ENCODE measurements at regions not wholly inside any gene's neighbourhood (a gene's known extent, or its start where the extent isn't known, plus 50 kb on each side); places are given as distances from the start of the nearest gene placed in this dataset.

DNA sequence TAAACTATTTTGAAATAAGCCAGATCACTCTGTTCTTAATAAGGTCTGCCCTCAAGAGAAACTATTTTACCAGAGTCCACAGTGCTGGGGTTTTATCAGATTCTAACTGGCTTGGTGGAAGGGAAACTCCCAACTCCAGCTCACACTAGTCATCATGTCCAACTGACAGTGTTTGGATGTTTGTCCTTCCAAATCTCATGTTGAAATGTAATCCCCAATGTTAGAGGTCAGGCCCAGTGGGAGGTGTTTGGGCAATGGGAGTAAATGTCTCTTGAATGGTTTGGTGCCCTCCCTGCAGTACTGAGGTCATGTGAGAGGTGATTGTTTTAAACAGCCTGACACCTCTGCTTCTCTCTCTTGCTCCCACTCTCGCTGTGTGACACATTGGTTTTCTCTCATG lies 1301.0 kb upstream of the CDH8 start:
- TF ChIP-seq, protein P1, sequence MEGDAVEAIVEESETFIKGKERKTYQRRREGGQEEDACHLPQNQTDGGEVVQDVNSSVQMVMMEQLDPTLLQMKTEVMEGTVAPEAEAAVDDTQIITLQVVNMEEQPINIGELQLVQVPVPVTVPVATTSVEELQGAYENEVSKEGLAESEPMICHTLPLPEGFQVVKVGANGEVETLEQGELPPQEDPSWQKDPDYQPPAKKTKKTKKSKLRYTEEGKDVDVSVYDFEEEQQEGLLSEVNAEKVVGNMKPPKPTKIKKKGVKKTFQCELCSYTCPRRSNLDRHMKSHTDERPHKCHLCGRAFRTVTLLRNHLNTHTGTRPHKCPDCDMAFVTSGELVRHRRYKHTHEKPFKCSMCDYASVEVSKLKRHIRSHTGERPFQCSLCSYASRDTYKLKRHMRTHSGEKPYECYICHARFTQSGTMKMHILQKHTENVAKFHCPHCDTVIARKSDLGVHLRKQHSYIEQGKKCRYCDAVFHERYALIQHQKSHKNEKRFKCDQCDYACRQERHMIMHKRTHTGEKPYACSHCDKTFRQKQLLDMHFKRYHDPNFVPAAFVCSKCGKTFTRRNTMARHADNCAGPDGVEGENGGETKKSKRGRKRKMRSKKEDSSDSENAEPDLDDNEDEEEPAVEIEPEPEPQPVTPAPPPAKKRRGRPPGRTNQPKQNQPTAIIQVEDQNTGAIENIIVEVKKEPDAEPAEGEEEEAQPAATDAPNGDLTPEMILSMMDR (IDR thresholded peaks at IDR 0.05; ENCODE audit: insufficient read depth, low read length), result no peak
- TF ChIP-seq GABPA (IDR thresholded peaks at IDR 0.05; ENCODE audit: low read depth), result no peak
- TF ChIP-seq, protein P2, sequence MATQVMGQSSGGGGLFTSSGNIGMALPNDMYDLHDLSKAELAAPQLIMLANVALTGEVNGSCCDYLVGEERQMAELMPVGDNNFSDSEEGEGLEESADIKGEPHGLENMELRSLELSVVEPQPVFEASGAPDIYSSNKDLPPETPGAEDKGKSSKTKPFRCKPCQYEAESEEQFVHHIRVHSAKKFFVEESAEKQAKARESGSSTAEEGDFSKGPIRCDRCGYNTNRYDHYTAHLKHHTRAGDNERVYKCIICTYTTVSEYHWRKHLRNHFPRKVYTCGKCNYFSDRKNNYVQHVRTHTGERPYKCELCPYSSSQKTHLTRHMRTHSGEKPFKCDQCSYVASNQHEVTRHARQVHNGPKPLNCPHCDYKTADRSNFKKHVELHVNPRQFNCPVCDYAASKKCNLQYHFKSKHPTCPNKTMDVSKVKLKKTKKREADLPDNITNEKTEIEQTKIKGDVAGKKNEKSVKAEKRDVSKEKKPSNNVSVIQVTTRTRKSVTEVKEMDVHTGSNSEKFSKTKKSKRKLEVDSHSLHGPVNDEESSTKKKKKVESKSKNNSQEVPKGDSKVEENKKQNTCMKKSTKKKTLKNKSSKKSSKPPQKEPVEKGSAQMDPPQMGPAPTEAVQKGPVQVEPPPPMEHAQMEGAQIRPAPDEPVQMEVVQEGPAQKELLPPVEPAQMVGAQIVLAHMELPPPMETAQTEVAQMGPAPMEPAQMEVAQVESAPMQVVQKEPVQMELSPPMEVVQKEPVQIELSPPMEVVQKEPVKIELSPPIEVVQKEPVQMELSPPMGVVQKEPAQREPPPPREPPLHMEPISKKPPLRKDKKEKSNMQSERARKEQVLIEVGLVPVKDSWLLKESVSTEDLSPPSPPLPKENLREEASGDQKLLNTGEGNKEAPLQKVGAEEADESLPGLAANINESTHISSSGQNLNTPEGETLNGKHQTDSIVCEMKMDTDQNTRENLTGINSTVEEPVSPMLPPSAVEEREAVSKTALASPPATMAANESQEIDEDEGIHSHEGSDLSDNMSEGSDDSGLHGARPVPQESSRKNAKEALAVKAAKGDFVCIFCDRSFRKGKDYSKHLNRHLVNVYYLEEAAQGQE (IDR thresholded peaks at IDR 0.05; ENCODE audit: insufficient replicate concordance, low read depth), result no peak
- no peak for TF ChIP-seq POLR2AphosphoS5 (IDR thresholded peaks at IDR 0.05; ENCODE audit: low read depth)

All from HL-60 (cell line).